Type B pancreatic cell (in vitro differentiated cells): ENCODE measurements at regions not wholly inside any gene's neighbourhood (a gene's known extent, or its start where the extent isn't known, plus 50 kb on each side); places are given as distances from the start of the nearest gene placed in this dataset.

Experiments
- DNase-seq: peaks from one replicate; pipeline ENCODE4 v3.0.0; 2021; ENCODE audit warnings: mixed read lengths; ENCODE audit not compliant: unreplicated experiment; ENCODE audit errors: extremely low spot score
- H3K27ac Mint-ChIP-seq: 2 replicates; pipeline ENCODE4 v1.8.0; 2021; ENCODE audit warnings: mild to moderate bottlenecking, mixed read lengths
- H3K27me3 Mint-ChIP-seq: 2 replicates; pipeline ENCODE4 v1.8.0; 2021; ENCODE audit warnings: mixed read lengths
- H3K36me3 Mint-ChIP-seq: 2 replicates; pipeline ENCODE4 v1.8.0; 2021; ENCODE audit warnings: mixed read lengths
- H3K4me1 Mint-ChIP-seq: one replicate; pipeline ENCODE4 v1.8.0; 2021; ENCODE audit warnings: mixed read lengths; ENCODE audit not compliant: unreplicated experiment
- H3K4me3 Mint-ChIP-seq: 2 replicates; pipeline ENCODE4 v1.8.0; 2021; ENCODE audit warnings: mild to moderate bottlenecking, mixed read lengths
- H3K9me3 Mint-ChIP-seq: 2 replicates; pipeline ENCODE4 v1.8.0; 2021; ENCODE audit warnings: mixed read lengths
- TF ChIP-seq, protein P1 (sequence below): fragments of 200-600 bp; sonication (generic); conservative IDR thresholded peaks from 2 replicates; pipeline ENCODE4 v1.5.0; 2021; ENCODE audit warnings: antibody characterized with exemption, mild to moderate bottlenecking

DNA sequence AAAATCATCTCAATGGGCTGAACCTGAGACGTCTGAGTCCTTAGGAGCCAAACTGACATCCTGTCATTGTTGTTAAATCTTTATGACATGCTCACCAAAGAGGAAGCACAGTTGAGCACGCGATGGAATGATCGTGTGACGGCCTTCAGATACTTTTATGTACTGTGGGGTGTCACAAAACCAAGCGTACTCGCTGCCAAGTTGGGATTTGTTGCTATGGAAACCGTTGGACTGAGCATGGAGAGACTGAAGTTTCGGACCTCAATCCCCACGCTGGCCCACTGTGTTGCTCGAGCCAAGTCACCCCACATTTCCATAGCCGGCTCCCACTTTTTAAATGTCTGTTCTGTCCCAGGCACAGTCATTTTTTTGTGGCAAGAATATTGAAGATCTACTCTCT, 222.8 kb upstream of the SDK2 start:
- Mint-ChIP-seq H3K4me1 (no peaks in the 10 kb centered on the region), H3K9me3 (no peaks in the 10 kb centered on the region), H3K36me3 (no peaks in the 10 kb centered on the region), H3K27me3 (peaks cover 6% of the 10 kb centered on the region), H3K4me3 (no peak overlapping the region), H3K27ac (no peak overlapping the region)
- TF ChIP-seq, protein P1, sequence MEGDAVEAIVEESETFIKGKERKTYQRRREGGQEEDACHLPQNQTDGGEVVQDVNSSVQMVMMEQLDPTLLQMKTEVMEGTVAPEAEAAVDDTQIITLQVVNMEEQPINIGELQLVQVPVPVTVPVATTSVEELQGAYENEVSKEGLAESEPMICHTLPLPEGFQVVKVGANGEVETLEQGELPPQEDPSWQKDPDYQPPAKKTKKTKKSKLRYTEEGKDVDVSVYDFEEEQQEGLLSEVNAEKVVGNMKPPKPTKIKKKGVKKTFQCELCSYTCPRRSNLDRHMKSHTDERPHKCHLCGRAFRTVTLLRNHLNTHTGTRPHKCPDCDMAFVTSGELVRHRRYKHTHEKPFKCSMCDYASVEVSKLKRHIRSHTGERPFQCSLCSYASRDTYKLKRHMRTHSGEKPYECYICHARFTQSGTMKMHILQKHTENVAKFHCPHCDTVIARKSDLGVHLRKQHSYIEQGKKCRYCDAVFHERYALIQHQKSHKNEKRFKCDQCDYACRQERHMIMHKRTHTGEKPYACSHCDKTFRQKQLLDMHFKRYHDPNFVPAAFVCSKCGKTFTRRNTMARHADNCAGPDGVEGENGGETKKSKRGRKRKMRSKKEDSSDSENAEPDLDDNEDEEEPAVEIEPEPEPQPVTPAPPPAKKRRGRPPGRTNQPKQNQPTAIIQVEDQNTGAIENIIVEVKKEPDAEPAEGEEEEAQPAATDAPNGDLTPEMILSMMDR: no peak
- DNase-seq: no peak

DNA sequence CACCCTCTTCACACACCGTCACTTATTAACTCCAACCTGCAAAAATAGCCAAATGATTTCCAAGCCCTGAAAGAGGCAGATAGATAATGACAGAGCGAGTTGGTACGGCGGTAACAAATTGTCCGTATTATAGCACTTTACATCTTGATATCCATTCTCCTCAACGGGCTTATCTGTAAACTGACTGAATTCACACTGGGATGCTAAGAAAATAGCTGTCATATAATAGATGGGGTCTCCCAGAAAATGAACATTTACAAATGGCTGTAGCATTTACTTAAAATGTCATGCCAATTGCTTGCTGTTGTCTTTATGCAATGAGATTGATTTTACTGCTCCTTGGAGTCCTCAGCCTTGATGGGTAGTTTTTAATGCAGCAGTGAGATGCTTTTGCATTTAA, 225.8 kb upstream of the SDK2 start:
- H3K4me1 Mint-ChIP-seq: peaks cover 12% of the 10 kb centered on the region
- TF ChIP-seq, protein P1: no peak
- H3K27ac Mint-ChIP-seq: no peak overlapping the region
- no peak overlapping the region for H3K4me3 Mint-ChIP-seq
- no peaks in the 10 kb centered on the region for H3K36me3 Mint-ChIP-seq
- peaks cover 4% of the 10 kb centered on the region for H3K9me3 Mint-ChIP-seq
- H3K27me3 Mint-ChIP-seq: peaks cover 12% of the 10 kb centered on the region
- no peak for DNase-seq

DNA sequence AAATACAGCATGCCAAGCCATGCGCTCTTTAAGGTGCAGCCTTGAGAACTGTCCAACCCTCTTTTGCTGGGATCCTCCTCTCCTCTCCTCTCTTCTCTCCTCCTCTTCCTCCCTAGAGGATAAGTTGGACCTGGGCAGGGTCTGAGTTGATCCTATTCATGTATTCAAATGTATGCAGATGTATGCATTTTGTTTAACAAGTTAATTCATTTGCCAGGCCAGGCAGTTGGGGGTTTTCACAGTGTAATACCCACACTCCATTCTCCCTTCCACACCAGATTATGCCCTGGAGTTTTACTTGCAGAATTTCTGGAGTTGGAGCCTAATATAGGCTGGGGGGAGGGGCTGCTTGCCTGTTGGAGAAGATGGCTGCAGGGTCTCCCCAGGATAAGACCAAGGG, 226.2 kb upstream of the SDK2 start:
- TF ChIP-seq, protein P1: no peak
- no peak overlapping the region for H3K4me3 Mint-ChIP-seq
- H3K27me3 Mint-ChIP-seq: peaks cover 12% of the 10 kb centered on the region
- peaks cover 16% of the 10 kb centered on the region for H3K4me1 Mint-ChIP-seq
- peaks cover 4% of the 10 kb centered on the region for H3K9me3 Mint-ChIP-seq
- no peaks in the 10 kb centered on the region for H3K36me3 Mint-ChIP-seq
- no peak overlapping the region for H3K27ac Mint-ChIP-seq
- DNase-seq: no peak

DNA sequence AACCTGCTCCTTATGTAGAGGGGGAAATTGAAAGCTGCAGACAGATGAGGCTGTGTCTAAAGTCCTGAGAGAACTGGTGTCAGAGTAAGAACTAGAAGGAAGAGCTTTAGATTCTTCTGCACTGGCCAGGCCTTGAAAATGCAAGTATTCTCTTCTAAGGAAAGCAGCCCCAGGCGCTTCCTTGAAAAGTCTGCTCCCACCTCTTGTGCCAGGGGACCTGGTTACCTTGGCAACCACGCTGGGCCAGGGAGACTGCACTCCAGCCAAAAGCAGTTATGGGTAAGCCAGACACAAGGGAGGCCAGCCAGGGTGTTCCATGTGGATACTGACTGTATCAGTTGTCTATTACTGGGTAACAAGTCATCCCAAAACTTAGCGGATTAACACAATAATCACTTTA, 228.6 kb upstream of the SDK2 start:
- no peaks in the 10 kb centered on the region for H3K36me3 Mint-ChIP-seq
- TF ChIP-seq, protein P1: no peak
- peaks cover 14% of the 10 kb centered on the region for H3K27me3 Mint-ChIP-seq
- H3K27ac Mint-ChIP-seq: no peak overlapping the region
- no peak for DNase-seq
- H3K4me1 Mint-ChIP-seq: peaks cover 23% of the 10 kb centered on the region
- H3K9me3 Mint-ChIP-seq: peaks cover 4% of the 10 kb centered on the region
- no peak overlapping the region for H3K4me3 Mint-ChIP-seq

DNA sequence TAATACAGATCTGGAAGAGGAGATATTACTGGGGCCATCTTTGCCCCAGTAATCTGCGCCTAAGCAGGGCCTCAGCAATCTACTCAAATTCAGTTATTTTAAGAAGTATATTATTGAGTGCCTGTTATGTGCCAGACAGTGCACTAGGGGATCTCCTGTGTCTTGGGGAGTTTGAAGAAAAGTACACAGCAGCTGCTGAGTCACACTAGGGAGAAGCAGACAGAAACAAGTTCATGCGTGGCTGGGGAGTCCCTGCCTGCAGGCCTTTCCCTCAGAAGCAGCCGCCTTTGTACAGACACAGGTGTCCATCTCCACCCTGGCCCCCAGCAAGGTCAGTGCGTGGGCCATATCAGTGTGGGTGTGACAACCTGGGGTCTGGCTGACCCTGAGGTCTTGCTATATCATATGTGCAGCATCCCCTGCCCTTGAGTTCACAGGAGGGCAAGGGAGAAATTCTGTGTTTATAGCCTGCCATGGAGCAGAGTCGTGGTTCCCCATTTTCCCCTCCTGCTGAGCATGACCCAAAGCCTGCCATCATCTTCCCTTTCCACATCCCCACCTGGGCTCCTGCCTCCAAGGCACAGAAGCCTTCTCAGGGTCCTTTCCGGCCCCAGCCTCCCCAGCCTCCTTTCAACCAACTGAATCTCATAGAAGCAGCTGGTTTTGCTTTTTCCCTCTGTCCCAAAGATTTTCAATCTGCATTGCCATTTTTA, 229.9 kb upstream of the SDK2 start:
- Mint-ChIP-seq H3K36me3 (no peaks in the 10 kb centered on the region), H3K4me3 (no peak overlapping the region), H3K9me3 (peaks cover 4% of the 10 kb centered on the region), H3K4me1 (peaks cover 23% of the 10 kb centered on the region), H3K27ac (no peak overlapping the region), H3K27me3 (peaks cover 14% of the 10 kb centered on the region)
- TF ChIP-seq, protein P1: no peak
- no peak for DNase-seq
